HG03521 (cell line): ENCODE measurements at regions not wholly inside any gene's neighbourhood (a gene's known extent, or its start where the extent isn't known, plus 50 kb on each side); places are given as distances from the start of the nearest gene placed in this dataset.
A peak's percentile ranks its signal among the peaks of the same experiment; 100 is the strongest.
"Not testable (repeated sequence)": the region's sequence is repeated elsewhere in the genome, so short reads cannot be mapped to it uniquely, and the experiment has no call there.

Experiments used
- ATAC-seq: cut with Tn5 transposase; IDR thresholded peaks from one replicate; pipeline ENCODE4 v1.9.1; 2021; ENCODE audit warnings: mild to moderate bottlenecking, moderate library complexity; ENCODE audit not compliant: unreplicated experiment

GRCh38 chrY:19541475-19542306 is 202.8 kb downstream of the KDM5D start:
- ATAC-seq, result peak; percentile 97

DNA sequence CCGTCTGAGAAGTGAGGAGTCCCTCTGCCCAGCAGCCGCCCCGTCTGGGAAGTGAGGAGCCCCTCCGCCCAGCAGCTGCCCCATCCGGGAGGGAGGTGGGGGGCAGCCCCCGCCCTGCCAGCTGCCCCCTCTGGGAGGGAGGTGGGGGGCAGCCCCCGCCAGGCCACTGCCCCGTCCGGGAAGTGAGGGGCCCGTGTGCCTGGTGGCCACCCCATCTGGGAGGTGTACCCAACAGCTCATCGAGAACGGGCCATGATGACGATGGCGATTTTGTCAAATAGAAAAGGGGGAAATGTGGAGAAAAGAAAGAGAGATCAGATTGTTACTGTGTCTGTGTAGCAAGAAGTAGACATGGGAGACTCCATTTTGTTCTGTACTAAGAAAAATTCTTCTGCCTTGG is 208.8 kb downstream of the KDM5D start:
- ATAC-seq, result not testable (repeated sequence)

DNA sequence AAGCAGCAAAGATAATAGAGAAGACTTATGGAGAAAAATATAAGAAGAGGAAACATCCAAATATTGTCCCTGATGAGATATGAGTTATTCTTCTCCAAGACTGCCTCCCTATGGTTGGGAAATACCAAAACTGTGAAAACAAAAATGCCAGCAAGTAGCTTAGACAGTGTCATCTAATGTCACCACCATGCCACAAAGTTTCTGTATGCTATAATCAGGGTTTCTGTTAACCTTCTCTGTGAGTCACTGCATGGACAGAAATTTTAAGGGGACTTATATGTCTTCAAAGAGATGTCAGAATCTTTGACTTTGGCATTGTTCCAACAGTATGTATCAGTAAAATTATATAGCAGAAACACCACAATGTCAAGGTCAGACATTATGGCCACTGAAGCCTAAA is 222.6 kb downstream of the KDM5D start:
- ATAC-seq, result no peak

DNA sequence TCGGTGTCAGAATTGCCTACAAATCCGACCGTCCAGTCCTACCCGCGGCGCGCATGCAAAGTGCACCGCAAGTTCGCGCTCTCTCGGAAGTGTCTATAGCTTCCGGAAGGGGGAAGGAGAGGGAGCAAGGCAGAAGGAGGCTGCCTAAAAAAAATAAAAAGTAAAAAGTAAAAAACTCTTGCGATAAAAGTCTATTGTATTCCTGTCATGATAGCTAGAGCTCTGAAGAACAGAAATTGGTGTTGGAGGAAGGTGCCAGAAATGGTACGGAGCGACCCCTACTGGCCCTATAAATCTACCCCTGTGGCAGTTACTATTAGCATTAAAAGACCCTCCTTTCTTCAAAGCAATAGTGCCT is 241.5 kb downstream of the KDM5D start:
- no peak for ATAC-seq

DNA sequence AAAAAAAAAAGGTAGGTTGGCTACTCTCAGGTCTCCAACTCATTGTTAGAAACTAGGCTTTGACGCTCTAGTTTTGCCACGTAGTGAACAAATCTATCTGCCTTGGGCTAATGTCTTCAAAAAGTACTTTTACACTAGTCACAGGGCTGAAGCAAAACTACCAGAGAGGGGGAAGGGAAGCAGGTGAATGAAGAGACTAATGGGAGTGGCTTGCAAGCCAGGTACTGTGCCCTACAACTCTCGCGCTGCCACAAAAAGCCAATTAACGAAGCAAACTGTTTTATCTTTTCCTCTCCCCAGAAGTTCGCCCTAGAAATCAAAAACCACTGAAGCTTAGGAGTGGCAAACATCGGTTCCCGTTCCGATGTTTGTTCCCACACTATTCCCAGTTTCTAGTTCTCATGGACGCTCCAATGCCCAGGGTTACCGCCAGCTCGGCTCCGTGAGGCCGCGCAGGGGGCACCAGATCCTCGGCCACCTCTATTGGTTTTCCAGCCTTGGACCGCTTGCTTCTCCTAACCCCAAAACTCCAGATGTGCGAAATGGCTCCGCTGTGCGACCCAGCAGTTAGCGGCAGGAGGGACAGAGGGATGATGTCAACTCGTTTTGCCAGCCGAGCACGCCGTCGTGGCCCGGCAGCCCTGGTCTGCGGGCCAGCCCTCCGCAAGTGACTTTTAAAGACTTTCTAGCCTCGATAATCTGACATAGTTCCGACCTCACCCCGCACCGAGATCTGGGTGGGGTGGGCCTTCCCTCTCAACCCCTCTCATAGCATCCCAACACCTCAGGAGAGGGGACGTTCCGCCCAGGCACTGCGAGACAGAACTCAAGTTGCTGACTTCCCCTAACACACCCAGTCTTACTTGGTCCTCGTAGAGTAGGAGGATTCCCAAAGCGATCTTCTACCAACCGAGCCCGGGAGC is 242.1 kb downstream of the KDM5D start:
- no peak for ATAC-seq

GRCh38 chrY:19498556-19498955 is 246.0 kb downstream of the KDM5D start:
- no peak for ATAC-seq

GRCh38 chrY:19487494-19487893 is 257.0 kb downstream of the KDM5D start:
- no peak for ATAC-seq

DNA sequence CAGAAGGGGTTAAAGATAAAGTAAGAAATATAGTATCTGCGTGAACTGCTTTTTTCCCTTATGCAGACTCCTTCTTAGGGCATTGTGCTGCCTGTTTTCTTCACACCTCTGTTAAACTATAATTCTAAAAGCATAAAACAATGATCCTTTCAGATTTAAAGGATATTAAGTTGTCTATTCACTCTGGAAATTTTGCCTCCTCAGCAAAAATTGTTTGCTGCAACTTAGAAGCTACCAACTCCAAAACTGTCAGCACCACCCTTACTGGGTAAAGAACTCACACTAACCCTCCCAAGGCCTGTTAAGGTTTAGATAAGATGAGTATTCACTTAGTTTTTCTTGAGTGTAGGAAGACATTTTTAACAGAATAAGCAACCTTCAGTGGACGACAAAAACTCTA is 259.5 kb downstream of the KDM5D start:
- ATAC-seq, result no peak

DNA sequence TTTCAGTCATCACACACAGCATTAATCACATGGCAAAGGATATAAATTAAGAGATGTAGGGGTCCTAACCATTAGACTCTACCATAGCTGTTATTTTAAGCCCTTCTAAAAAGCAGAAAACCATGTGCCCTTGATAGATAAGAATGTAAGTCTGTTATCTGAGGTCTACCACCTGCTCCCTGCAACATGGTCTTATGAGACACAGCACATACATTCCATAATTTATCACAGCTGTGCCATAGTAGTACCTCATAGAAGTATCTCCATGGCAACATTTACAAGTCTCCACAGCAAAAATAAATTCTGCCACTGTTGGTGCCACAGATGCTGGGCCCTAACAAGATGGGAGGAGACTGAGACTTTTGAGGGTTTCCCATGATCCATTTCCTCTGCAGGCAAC is 265.4 kb downstream of the KDM5D start:
- ATAC-seq, result no peak

DNA sequence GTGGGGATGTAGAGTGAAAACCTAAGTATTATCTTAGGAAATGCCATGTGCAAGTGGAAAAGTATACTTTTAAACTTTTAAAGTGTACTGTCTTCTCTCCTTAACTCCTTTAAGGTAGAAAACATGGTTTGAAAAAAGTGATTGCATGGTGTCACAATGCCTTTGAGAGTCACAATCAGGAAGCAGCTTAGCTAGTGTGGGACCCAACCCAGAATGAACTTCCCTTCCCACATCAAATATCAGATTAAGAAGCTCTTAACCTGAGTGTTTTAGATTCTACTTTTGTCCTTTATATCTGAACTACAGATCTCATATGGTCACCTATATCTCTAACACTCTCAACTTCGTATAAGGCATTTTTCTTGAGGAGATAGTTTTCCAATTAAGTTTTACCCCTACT is 266.6 kb downstream of the KDM5D start:
- ATAC-seq, result no peak

- ATAC-seq, result no peak
Observed at GRCh38 chrY:19465809-19466208, 278.7 kb downstream of the KDM5D start.

DNA sequence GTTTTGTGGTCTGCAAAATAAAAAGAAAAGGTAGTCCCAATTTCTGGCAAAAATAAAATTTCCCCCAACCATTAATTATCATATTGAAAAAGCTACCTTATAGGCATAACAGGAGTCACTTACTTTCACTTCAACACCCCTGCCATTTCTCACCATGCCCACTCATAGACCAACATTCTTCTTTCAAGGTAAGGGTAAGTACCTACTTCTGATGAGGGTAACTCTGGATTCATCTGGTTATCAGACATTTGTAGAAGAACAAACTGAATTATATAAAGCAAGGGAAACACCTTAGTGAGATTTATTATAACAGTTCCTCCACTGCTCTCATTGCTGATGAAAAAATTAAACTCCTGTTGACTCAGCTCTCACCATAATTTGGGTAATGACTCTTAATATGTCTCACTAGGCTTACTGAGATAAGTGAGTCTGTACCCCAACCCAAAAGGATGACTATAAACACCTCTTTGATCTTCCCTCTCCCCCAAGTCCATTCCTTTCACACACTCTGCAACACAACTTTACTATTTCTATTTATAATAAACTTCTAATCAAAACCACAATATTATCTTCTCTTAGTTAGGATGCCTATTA is 287.6 kb downstream of the KDM5D start:
- no peak for ATAC-seq

- no peak for ATAC-seq
Observed at GRCh38 chrY:19433059-19433458, 311.5 kb downstream of the KDM5D start.

GRCh38 chrY:19427736-19428518 is 316.6 kb downstream of the KDM5D start:
- ATAC-seq, result no peak

DNA sequence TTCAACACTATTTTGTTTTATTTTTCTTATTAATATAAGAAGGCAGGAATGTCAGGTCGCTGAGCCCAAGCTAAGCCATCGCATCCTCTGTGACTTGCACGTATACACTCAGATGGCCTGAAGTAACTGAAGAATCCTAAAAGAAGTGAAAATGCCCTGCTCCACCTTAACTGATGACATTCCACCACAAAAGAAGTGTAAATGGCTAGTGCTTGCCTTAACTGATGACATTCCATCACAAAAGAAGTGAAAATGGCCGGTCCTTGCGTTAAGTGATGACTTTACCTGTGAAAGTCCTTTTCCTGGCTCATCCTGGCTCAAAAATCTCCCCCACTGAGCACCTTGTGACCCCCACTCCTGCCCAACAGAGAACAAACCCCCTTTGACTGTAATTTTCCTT is 317.3 kb downstream of the KDM5D start:
- ATAC-seq, result not testable (repeated sequence)

DNA sequence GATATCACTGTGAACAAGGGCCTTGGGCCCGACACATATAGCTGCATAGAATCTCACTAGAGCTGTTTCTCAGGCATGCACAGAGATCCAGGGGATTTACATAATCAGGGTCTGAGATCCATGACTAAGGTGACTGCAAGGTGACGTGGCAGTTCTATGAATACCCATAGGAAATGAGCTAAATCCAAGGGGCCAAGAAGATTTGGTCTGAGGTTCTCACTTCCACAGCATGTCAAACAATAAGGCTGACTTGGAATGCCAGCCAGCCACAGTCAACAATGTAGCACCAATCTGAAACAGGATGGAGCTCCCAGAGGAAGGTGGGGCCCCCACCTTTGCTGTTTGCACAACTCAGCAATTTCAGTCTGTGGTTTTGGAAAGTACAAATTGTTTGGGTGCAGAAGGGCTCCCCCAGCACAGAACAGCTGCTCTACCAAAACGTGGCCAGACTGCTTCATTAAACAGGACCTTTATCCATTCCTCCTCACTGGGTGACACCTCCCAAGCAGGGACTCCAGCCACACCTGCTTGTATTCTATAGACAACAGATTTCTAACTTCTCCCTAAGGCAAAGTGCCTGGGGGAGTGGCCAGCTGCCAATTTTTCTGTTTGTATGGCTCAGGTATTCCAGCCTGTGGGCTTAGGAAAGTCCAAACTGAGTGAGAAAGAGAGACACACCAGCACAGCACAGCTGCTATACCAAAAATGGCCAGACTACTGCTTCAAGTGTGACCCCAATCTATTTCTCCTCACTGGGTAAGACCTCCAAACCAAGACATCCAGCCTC is 333.4 kb downstream of the KDM5D start:
- ATAC-seq, result no peak

DNA sequence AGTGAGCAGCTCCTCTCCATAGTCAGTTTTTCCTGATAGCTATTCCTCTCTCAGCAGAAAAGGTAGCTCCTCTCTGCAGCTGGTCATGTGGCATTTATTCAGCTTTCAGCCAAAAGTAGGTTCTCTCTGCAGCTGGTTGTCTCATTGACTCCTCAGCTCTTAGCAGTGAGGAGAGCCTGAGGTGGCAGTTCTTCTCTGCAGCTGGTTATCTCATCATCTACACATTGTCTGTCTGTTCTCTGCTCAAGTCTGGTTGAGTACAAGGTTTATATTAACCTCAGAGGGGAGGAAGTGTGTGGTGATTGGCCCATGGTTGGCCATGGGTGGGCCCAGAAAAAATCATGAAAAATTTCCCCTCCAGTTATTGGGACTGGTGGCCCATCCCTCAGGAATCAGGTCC is 338.3 kb downstream of the KDM5D start:
- ATAC-seq, result no peak

- no peak for ATAC-seq
Observed at GRCh38 chrY:19405598-19405997, 338.9 kb downstream of the KDM5D start.

DNA sequence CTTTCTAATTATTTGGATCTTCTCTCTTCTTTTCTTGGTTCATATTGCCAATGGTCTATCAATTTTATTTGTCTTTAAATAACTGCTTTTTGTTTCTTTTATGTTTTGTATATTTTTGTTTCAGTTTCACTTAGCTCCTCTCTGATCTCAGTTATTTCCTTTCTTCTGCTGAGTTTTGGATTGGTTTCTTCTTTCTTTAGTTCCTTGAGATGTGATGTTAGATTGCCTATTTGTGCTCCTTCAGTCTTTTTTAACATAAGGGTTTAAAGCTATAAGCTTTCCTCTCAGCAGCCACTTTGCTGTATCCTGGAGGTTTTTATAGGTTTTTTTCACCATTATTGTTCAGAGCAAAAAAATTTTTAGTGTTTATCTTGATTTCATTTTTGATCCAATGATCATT is 351.6 kb downstream of the KDM5D start:
- ATAC-seq, result no peak

GRCh38 chrY:19391922-19392321 is 352.6 kb downstream of the KDM5D start:
- no peak for ATAC-seq
